AG09309 (cell line): ENCODE measurements at regions not wholly inside any gene's neighbourhood (a gene's known extent, or its start where the extent isn't known, plus 50 kb on each side); places are given as distances from the start of the nearest gene placed in this dataset.

Experiments
- DNase-seq: peaks from one replicate; pipeline ENCODE4 v3.0.0-alpha.2; 2010; ENCODE audit warnings: low read depth
- H3K4me3 ChIP-seq: 2 replicates; pipeline ENCODE4 v1.5.1; 2011; ENCODE audit warnings: mild to moderate bottlenecking, low read depth, low read length, moderate library complexity; ENCODE audit not compliant: control insufficient read depth
- TF ChIP-seq, protein P1 (sequence below): IDR thresholded peaks from 2 replicates; pipeline ENCODE4 v1.5.1; 2011; ENCODE audit warnings: mild to moderate bottlenecking, low read depth, low read length, inconsistent platforms; ENCODE audit not compliant: insufficient read depth, control insufficient read depth; ENCODE audit errors: missing control alignments

DNA sequence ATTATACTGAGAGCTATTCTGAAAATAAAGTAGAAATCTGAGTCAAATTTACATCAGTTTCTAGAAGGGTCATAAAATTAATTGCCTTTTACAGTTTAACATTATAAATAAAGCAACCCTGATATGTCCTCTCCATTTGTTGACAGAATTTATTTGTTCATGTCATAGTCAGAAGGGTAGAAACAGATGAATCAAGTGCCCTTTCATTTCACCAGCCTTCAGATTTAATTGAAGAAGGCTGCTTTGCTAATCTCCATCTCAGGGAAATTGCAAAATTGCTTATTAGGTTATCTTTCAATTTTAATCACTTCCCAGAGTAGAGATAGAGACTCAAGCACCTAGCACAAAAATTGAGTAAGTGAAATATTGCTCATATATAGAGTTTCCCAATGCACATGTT is 76.8 kb downstream of the ATXN7L3B start:
- TF ChIP-seq, protein P1, sequence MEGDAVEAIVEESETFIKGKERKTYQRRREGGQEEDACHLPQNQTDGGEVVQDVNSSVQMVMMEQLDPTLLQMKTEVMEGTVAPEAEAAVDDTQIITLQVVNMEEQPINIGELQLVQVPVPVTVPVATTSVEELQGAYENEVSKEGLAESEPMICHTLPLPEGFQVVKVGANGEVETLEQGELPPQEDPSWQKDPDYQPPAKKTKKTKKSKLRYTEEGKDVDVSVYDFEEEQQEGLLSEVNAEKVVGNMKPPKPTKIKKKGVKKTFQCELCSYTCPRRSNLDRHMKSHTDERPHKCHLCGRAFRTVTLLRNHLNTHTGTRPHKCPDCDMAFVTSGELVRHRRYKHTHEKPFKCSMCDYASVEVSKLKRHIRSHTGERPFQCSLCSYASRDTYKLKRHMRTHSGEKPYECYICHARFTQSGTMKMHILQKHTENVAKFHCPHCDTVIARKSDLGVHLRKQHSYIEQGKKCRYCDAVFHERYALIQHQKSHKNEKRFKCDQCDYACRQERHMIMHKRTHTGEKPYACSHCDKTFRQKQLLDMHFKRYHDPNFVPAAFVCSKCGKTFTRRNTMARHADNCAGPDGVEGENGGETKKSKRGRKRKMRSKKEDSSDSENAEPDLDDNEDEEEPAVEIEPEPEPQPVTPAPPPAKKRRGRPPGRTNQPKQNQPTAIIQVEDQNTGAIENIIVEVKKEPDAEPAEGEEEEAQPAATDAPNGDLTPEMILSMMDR: no peak
- no peak for DNase-seq
- H3K4me3 ChIP-seq: no peak overlapping the region

DNA sequence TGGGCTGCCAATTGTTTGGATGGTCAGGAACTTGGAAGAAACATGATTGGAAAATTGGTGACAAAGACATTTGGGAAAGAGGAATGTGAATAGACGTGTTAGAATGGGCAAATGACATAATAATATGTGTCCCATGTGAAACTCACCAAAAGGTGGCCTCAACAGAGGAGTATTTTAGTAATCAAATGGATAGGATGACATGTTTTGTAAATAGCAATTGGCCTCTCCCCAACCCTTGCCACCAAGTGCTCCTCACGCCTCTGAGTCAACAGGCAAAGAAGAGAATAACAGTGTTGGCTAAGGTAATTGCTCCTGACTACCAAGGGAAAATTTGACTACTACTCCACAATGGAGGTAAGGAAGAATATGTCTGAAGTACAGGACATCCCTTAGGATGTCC is 81.4 kb downstream of the ATXN7L3B start:
- DNase-seq: no peak
- TF ChIP-seq, protein P1: no peak
- no peak overlapping the region for H3K4me3 ChIP-seq

DNA sequence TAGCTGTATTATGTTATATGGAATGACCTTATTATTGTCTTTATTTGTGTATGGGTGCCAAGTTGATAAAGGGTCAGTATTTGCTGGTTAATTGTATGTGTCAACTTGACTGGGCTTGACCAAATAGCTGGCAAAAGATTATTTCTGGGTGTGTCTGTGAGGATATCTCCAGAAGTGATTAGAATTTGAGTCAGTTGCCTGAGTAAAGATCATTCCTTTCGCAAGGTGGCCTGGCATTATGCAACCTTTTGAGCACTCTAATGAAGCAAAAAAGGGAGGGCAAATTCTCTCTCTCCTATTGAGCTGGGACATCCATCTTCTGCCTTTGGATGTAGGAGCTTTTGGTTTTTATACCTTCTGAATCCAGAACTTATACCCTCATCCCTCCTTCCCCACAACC is 82.2 kb downstream of the ATXN7L3B start:
- H3K4me3 ChIP-seq: no peak overlapping the region
- no peak for DNase-seq
- TF ChIP-seq, protein P1: no peak

DNA sequence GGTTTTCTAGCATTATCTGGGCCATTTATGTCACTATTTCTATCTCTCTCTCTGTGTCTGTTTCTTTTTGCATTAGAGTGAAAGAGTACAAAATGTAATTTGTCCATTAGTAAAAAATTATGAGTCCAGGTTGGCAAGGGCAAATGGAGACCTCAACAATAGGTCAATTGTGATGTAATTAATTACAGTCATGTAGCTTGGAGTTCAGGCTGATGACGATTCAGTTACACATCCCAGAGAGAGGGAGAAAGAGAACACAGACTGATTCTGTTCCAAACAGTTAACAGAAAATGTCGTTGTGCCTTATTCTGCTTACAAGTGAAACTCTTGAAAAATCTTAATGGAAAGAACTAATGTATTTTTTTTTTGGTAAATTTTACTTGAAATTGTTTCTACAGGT is 83.3 kb downstream of the ATXN7L3B start:
- TF ChIP-seq, protein P1: no peak
- no peak overlapping the region for H3K4me3 ChIP-seq
- no peak for DNase-seq

DNA sequence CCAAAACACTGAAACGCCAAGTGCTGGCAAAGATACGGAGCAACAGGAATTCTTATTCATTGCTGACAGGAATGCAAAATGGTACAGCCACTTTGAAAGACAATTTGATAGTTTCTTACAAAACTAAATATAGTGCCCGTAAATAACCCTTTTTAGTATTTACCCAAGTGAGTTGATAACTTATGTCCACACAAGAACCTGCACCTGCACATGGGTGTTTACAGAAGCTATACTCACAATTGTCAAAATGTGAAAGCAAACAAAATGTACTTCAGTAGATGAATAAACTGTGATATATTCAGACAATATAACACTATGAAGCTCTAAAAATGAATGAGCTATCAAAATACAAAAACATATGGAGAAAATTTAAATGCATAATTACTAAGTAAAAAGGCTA is 86.6 kb downstream of the ATXN7L3B start:
- TF ChIP-seq, protein P1: no peak
- no peak overlapping the region for H3K4me3 ChIP-seq
- DNase-seq: no peak

DNA sequence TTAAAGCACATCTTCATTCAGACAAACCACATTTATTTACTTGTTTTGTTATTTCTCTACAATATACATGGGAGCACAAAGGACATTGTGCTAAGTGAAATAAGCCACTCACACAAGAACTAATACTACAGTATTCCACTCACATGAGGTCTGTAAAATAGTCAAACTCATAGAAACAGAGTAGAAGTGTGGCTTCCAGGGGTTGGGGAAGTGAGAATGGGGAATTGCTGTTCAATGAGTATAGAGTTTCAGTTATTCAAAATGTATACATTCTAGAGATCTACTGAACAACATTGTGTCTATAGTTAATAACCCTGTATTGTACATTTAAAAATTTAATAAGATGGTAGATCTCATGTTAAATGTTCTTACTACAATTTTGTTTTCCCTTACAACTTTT is 88.8 kb downstream of the ATXN7L3B start:
- no peak overlapping the region for H3K4me3 ChIP-seq
- no peak for DNase-seq
- TF ChIP-seq, protein P1: no peak

DNA sequence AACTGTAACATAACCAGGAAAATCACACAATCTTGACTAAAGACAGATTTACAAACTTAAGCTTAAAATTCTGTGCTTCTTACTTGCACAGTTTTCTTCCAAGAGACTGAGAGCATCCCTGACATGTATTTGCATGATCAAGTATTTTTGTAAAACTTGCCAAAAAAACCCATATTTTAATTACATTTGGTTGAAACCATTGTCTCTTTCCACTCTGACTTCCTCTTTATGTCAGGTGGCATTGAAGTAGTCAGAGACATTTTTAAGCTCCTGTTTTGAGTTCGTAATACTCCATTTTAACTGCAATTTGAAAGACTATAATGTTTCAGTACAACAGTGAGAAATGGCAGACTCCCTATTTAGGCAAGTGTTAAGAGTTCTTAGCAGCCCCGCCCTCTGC is 103.6 kb downstream of the ATXN7L3B start:
- no peak overlapping the region for H3K4me3 ChIP-seq
- TF ChIP-seq, protein P1: no peak
- no peak for DNase-seq
